HCT116 (cell line): ENCODE measurements at regions not wholly inside any gene's neighbourhood (a gene's known extent, or its start where the extent isn't known, plus 50 kb on each side); places are given as distances from the start of the nearest gene placed in this dataset.

Experiments
- ATAC-seq: fragments of 200-7000 bp; cut with Tn5 transposase; 2 replicates; pipeline ENCODE4 v1.9.1; 2020; ENCODE audit warnings: mild to moderate bottlenecking, moderate library complexity
- BruUV-seq: library from RNA; stranded (reverse); fragments of 400-500 nt; replicated peaks from 2 replicates; lab custom pipeline; 2021; lab: Mats Ljungman, UMichigan
- CTCF ChIA-PET: fragments of 300-600 bp; sonication (Branson Sonifier 250); formaldehyde crosslinking; loops from one replicate; lab custom pipeline; 2021; ENCODE audit warnings: antibody characterized with exemption; lab: Charles Lee
- POLR2A ChIA-PET: fragments of 300-600, 350-600 bp; sonication (Branson Sonifier 250); formaldehyde crosslinking; loops from one replicate; lab custom pipeline; 2021; ENCODE audit warnings: antibody characterized with exemption; lab: Charles Lee
- RAD21 ChIA-PET, 2 experiments: fragments of 300-600 bp; sonication (Branson Sonifier 250); formaldehyde crosslinking; loops; one replicate each; lab custom pipeline; 2023; ENCODE audit warnings: low total read pairs in 2 of 2; ENCODE audit not compliant: uncharacterized antibody in 2 of 2, unreplicated experiment in 2 of 2, low non-redundant PET in 1 of 2; lab: Charles Lee
- DNase-seq: peaks from one replicate; pipeline ENCODE4 v3.0.0-alpha.2; 2010; ENCODE audit warnings: low read depth, low spot score
- H2AFZ ChIP-seq: fragments of 200-600 bp; shearing (Covaris generic), sonication (generic); 2 replicates; pipeline ENCODE4 v1.6.1; 2017; ENCODE audit warnings: low read depth, mixed run types, mixed read lengths, antibody characterized with exemption, low read length; ENCODE audit not compliant: poor library complexity, severe bottlenecking
- H3K27ac ChIP-seq: 2 replicates; pipeline ENCODE4 v1.5.1; 2012; ENCODE audit warnings: low read depth, low read length
- H3K27me3 ChIP-seq: fragments of 200-600 bp; sonication (generic); 2 replicates; pipeline ENCODE4 v1.6.1; 2016; ENCODE audit warnings: mixed run types, low read length, mixed read lengths; ENCODE audit not compliant: insufficient read depth
- H3K36me3 ChIP-seq, 2 experiments: fragments of 200-500 bp in 1 of 2; fragments of 200-600 bp in 1 of 2; sonication (Bioruptor generic) in 1 of 2; sonication (generic) in 1 of 2; 2 replicates each; pipeline versions ENCODE4 v1.5.1 to v1.6.1; 2014 to 2016; ENCODE audit warnings: low read length in 2 of 2, inconsistent platforms in 1 of 2, mixed read lengths in 1 of 2, mixed run types in 1 of 2; ENCODE audit not compliant: insufficient read depth in 2 of 2, control insufficient read depth in 1 of 2
- H3K4me1 ChIP-seq, 2 experiments: fragments of 200-600 bp in 1 of 2; sonication (generic) in 1 of 2; 2 replicates each; pipeline versions ENCODE4 v1.5.1 to v1.6.1; 2012 to 2017; ENCODE audit warnings: low read length in 2 of 2, inconsistent platforms in 1 of 2, mild to moderate bottlenecking in 1 of 2, mixed read lengths in 1 of 2, mixed run types in 1 of 2, moderate library complexity in 1 of 2; ENCODE audit not compliant: insufficient read depth in 2 of 2, control insufficient read depth in 1 of 2
- H3K4me2 ChIP-seq: fragments of 200-600 bp; sonication (generic); 2 replicates; pipeline ENCODE4 v1.6.1; 2017; ENCODE audit warnings: mixed run types, low read length, mixed read lengths
- H3K4me3 ChIP-seq, 2 experiments: fragments of 200-600 bp in 1 of 2; sonication (generic) in 1 of 2; replicated peaks in 1 of 2; 2 replicates each; pipeline ENCODE4 v1.5.1; 2011 to 2016; ENCODE audit warnings: low read length in 2 of 2, control low read depth in 1 of 2, low read depth in 1 of 2, mild to moderate bottlenecking in 1 of 2, mixed read lengths in 1 of 2, mixed run types in 1 of 2
- H3K79me2 ChIP-seq: fragments of 200-600 bp; sonication (generic); 2 replicates; pipeline ENCODE4 v1.6.1; 2017; ENCODE audit warnings: mild to moderate bottlenecking, mixed run types, low read length, moderate library complexity, mixed read lengths; ENCODE audit not compliant: insufficient read depth
- H3K9ac ChIP-seq: fragments of 200-600 bp; sonication (generic); 2 replicates; pipeline ENCODE4 v1.6.1; 2016; ENCODE audit warnings: low read length, mixed read lengths
- H3K9me2 ChIP-seq: fragments of 200-600 bp; sonication (generic), shearing (Covaris generic); 2 replicates; pipeline ENCODE4 v1.6.1; 2017; ENCODE audit warnings: mixed run types, mild to moderate bottlenecking, moderate library complexity; ENCODE audit not compliant: insufficient read depth
- H3K9me3 ChIP-seq, 2 experiments: fragments of 200-500 bp in 1 of 2; fragments of 200-600 bp in 1 of 2; sonication (Bioruptor generic) in 1 of 2; sonication (generic) in 1 of 2; 2 replicates each; pipeline ENCODE4 v1.6.1; 2014 to 2017; ENCODE audit warnings: low read length in 2 of 2, mixed read lengths in 2 of 2, inconsistent platforms in 1 of 2, low read depth in 1 of 2, mild to moderate bottlenecking in 1 of 2, mixed run types in 1 of 2, moderate library complexity in 1 of 2; ENCODE audit not compliant: control insufficient read depth in 1 of 2, insufficient read depth in 1 of 2
- H4K20me1 ChIP-seq: fragments of 200-600 bp; sonication (generic), shearing (Covaris generic); 2 replicates; pipeline ENCODE4 v1.6.1; 2017; ENCODE audit warnings: mixed run types, mild to moderate bottlenecking, moderate library complexity; ENCODE audit not compliant: insufficient read depth
- ATF3 ChIP-seq: IDR thresholded peaks from 2 replicates; pipeline ENCODE4 v1.6.1; 2012
- CEBPB ChIP-seq: IDR thresholded peaks from 2 replicates; pipeline ENCODE4 v1.6.1; 2012; ENCODE audit warnings: low read depth
- EZH2phosphoT487 ChIP-seq: fragments of 200-600 bp; IDR thresholded peaks from 2 replicates; pipeline ENCODE4 v1.6.1; 2018; ENCODE audit warnings: antibody characterized with exemption, borderline replicate concordance
- POLR2AphosphoS5 ChIP-seq: IDR thresholded peaks from 2 replicates; pipeline ENCODE4 v1.6.1; 2011; ENCODE audit warnings: mild to moderate bottlenecking, low read depth, low read length, moderate library complexity
- REST ChIP-seq: IDR thresholded peaks from 2 replicates; pipeline ENCODE4 v1.6.1; 2012; ENCODE audit warnings: low read depth
- SP1 ChIP-seq: IDR thresholded peaks from 2 replicates; pipeline ENCODE4 v1.6.1; 2012; ENCODE audit warnings: low read depth
- SRF ChIP-seq: IDR thresholded peaks from 2 replicates; pipeline ENCODE4 v1.6.1; 2012; ENCODE audit warnings: low read depth
- YY1 ChIP-seq: IDR thresholded peaks from 2 replicates; pipeline ENCODE4 v1.6.1; 2011; ENCODE audit warnings: low read length, low read depth, moderate library complexity, mild to moderate bottlenecking; ENCODE audit not compliant: insufficient replicate concordance; ENCODE audit errors: extremely low read depth
- ZNF274 ChIP-seq: fragments of 200-500 bp; sonication (Bioruptor generic); IDR thresholded peaks from 2 replicates; pipeline ENCODE4 v1.6.1; 2014; ENCODE audit warnings: mild to moderate bottlenecking, low read depth, low read length, inconsistent platforms
- intact Hi-C: fragments of 100-400 bp; cut with micrococcal nuclease; formaldehyde crosslinking; loops from 2 replicates; pipeline ENCODE4 v1.10.0; 2022

- intact Hi-C loops = no loop called here
- no peak overlapping the region for H3K4me3 ChIP-seq
- H3K27ac ChIP-seq = no peak overlapping the region
- H3K27me3 ChIP-seq = no peaks in the 10 kb centered on the region
- no peak overlapping the region for H3K9ac ChIP-seq
- peaks cover 0 to 17% of the 10 kb centered on the region in 2 experiments; a peak in 2 of 4 replicates for H3K4me1 ChIP-seq
- H3K36me3 ChIP-seq = no peaks in the 10 kb centered on the region
- ChIA-PET RAD21 (no interaction called here), CTCF (no interaction called here), POLR2A (no interaction called here)
- no peaks in the 10 kb centered on the region for H4K20me1 ChIP-seq
- ATAC-seq = no peak
- no peak overlapping the region for H2AFZ ChIP-seq
- no TSS peak for BruUV-seq
- H3K79me2 ChIP-seq = no peaks in the 10 kb centered on the region
- H3K9me2 ChIP-seq = no peaks in the 10 kb centered on the region
- no peak overlapping the region for H3K4me2 ChIP-seq
- no peaks in the 10 kb centered on the region for H3K9me3 ChIP-seq
- TF ChIP-seq YY1 (no peak), REST (no peak), ZNF274 (no peak), SRF (no peak), POLR2AphosphoS5 (no peak), ATF3 (no peak), EZH2phosphoT487 (no peak), SP1 (no peak), CEBPB (no peak)
- DNase-seq = no peak
Measured at GRCh38 chr11:13080861-13081260, 71.7 kb downstream of the RASSF10 start.
